ENCODE measurements at regions not wholly inside any gene's neighbourhood (a gene's known extent, or its start where the extent isn't known, plus 50 kb on each side); places are given as distances from the start of the nearest gene placed in this dataset.
"Not testable (repeated sequence)": the region's sequence is repeated elsewhere in the genome, so short reads cannot be mapped to it uniquely, and the experiment has no call there.

- DNase-seq: no peak
These were observed 198.6 kb upstream of the PZP start for GRCh38 chr12:9406564-9407424.

DNA sequence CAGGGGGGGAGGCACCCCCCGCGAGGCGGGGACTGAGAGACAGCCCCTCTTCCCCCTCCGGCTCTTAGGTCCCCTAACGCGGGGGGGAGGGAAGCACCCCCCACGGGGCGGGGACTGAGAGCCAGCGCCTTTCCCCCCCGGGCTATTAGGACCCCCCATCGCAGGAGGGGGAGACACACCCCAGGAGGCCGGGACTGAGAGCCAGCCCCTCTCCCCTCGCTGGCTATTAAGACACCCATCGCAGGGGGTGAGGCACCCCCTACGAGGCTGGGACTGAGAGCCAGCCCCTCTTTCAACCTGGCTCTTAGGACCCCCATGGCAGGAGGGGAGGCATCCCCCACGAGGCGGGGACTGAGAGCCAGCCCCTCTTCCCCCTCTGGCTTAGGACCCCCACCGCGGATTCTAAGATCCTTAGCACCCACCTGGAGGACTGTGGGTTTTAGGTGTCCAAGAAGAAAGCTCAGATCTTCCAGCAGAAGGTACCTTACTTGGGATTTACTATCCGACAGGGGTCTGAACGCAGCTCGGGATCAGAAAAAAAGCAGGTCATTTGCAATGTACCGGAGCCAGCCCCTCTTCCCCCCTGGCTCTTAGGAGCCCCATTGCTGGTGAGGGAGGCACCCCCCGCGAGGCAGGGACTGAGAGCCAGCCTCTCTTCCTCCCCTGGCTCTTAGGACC is 197.8 kb upstream of the PZP start:
- no peak for DNase-seq

DNA sequence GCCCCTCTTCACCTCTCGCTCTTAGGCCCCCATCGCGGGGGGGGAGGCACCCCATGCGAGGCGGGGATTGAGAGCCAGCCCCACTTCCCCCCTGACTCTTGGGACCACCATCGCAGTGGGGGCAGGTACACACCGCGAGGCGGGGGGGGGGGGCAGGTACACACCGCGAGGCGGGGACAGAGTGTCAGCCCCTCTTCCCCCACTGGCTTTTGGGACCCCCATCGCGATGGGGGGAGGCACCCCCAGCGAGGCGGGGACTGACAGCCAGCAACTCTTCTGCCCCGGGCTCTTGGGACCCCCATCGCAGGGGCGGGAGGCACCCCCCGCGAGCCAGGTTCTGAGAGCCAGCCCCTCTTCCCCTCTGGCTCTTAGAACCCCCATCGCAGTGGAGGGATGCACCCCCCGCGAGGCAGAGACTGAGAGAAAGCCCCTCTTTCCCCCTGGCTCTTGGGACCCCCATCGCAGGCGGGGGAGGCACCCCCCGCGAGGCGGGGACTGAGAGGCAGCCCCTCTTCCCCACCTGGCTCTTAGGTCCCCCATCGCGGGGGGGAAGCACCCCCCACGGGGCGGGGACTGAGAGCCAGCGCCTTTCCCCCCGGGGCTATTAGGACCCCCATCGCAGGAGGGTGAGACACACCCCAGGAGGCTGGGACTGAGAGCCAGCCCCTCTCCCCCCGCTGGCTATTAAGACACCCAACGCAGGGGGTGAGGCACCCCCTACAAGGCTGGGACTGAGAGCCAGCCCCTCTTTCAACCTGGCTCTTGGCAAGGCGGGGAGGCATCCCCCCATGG is 196.5 kb upstream of the PZP start:
- no peak for DNase-seq

DNA sequence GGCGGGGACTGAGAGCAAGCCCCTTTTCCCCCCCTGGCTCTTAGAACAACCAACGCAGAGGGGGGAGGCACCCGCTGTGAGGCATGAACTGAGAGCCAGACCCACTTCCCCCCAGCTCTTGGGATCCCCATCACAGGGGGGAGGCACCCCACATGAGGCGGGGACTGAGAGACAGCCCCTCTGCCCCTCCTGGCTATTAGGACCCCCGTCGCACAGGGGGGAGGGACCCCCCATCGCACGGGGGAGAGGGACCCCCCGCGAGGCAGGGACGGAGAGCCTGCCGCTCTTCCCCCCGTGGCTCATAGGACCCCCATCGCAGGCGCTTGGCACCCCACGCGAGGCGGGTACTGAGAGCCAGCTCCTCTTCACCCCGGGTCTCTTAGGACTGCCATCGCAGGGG is 195.8 kb upstream of the PZP start:
- no peak for DNase-seq

DNA sequence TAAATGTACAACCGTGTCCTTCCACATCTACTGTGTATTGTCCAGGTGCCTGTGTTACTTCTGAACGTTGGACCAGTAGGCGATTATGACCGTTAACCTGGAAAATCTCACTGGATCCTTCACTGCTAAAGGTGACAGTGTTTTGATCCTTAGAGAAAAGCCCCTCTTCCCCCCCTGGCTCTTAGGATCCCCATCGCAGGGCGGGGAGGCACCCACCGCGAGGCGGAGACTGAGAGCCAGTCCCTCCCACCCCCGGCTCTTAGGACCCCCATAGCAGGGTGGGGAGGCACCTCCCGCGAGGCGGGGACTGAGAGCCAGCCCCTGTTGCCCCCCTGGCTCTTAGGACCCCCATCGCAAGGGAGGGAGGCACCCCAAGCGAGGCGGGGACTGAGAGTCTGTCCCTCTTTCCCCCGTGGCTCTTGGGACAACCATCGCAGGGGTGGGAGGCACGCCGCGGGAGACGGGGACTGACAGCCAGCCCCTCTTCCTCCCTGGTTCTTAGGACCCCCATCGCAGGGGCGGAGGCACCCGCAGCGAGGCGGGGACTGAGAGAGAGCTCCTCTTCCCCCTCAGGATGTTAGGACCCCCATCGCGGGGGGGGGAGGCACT is 194.3 kb upstream of the PZP start:
- not testable (repeated sequence) for DNase-seq

DNA sequence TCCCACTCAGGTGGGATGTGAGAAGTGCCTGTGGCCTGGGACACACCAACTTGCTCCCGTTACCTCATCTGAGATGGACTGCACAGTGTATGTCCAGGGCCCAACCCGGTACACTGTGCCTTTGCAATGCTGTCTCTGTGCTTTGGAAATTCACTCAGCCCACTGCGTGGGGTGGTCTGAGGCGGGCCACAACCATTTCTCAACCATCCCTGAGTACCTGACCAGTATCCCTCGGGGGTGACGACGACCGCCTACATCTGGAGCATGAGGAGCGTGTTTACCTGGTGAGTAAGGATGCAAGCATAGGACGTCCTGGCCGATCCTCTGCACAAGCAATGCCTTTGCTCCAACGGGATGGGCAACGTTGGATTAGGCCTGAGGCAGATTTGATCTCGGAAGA is 188.2 kb upstream of the PZP start:
- DNase-seq: not testable (repeated sequence)

- not testable (repeated sequence) for DNase-seq
These were observed 187.0 kb upstream of the PZP start for GRCh38 chr12:9395220-9395619.

DNA sequence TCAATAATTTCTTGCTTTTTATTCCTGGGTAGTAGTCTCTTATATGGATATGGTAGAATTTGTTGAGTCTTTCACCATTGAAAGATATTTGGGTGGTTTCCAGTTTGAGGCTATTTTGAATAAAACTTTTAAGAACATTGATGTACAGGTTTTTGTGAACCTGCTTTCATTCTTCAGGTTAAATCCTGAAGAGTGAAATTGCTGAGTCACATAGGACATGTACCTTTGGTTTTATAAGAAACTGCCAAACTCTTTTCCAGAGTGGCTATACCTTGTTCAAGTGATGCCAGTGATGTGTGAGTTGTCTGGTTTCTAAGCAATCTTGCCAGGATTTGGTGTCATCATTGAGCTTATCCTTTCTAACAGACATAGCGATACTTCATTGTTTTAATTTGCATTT is 184.6 kb upstream of the PZP start:
- no peak for DNase-seq

DNA sequence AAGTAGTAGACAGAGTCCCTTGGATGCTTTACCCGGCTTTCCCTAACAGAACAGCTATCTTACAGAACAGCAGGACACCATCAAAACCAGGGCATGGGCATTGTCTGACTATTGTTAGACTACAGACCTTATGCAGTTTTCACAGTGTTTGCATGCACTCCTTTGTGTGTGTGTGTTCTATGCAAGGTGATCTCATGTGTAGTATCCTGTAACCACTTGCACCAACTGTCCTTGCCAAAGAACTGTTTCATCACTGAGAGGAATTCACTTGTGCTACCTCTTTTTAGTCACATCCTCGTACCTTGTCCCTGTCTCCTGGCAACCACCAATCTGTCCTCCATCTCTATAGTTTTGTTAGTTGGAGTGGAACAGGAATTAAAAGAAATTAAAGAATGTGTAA is 183.6 kb upstream of the PZP start:
- no peak for DNase-seq

DNA sequence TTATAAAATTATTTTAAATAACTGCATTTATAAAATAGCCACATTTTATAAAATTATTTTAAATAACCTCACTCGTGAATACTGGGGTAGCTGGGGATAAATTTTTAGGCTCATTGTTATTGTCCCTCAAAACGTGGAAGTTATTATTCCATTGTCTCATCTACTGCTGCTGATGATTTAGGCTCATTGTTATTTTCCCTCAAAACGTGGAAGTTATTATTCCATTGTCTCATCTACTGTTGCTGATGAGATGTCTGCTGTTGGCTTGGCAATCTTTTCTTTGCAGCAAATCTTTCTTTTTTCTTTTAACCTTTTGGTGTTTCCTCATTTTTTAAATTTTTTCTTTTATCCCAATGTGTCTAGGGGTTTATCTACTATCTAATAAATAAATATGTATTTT is 182.6 kb upstream of the PZP start:
- no peak for DNase-seq

DNA sequence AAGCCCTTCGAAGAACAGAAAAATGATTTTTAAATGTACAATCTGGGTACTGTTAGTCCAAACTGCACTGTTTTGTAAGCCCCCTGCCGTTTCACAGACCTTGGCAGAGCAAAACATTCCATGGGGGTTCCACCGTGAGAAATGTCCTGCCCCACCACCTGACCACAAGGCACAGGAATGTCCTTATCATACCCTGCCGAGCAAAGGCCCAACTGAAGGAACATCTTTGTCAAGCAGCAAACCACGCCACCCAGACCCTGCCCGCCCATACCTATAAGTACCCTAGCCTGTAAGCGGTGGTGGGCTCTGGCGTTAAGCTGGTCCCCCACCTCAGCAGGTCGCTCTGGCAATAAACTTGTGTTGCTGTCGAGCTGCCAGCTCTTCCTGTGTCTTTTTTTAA is 181.6 kb upstream of the PZP start:
- no peak for DNase-seq

DNA sequence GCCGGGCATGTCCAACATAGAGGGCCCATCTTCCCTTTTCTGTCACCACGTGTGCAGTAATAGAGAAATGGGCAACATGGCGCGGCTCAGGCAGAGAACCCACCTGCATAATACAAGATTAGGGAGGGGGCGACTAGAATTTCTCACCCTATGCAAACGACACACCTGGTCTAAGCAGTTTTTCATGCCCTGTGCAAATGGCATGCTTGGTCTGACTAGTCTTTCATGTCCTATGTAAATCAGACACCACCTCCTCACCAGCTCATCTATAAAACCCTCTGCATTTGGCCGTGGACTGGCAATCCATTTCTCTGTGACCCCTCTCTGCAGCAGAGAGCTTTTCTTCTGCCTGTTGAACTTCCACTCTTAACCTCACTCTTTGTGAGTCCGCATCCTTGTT is 180.2 kb upstream of the PZP start:
- no peak for DNase-seq

GRCh38 chr12:9387450-9387849 is 179.3 kb upstream of the PZP start:
- no peak for DNase-seq

- no peak for DNase-seq
These were observed 175.4 kb upstream of the PZP start for GRCh38 chr12:9383585-9383984.

DNA sequence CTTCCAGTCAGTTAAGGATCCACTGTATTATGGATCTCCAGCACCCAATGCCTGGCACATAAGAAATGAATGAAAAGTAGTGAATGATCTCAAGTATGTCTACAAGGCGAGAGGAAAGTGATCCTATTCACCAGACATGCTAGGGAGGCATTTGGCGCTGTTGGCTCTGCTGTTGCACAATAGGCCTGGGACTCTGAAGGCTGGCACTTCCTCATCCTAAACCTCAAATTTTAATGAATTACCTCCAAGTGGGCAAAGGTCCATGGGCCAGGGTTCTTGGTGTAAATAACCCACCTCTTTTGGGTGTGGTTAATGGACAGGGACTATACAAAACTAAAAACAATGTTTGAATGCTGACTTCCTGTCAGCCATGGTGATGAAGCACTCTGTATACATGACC is 173.4 kb upstream of the PZP start:
- no peak for DNase-seq

GRCh38 chr12:9380650-9381049 is 172.5 kb upstream of the PZP start:
- DNase-seq: no peak

- DNase-seq: no peak
These were observed 171.0 kb upstream of the PZP start for GRCh38 chr12:9379023-9379742.

- DNase-seq: no peak
These were observed 170.2 kb upstream of the PZP start for GRCh38 chr12:9378430-9378835.

GRCh38 chr12:9372202-9372601 is 164.0 kb upstream of the PZP start:
- no peak for DNase-seq

DNA sequence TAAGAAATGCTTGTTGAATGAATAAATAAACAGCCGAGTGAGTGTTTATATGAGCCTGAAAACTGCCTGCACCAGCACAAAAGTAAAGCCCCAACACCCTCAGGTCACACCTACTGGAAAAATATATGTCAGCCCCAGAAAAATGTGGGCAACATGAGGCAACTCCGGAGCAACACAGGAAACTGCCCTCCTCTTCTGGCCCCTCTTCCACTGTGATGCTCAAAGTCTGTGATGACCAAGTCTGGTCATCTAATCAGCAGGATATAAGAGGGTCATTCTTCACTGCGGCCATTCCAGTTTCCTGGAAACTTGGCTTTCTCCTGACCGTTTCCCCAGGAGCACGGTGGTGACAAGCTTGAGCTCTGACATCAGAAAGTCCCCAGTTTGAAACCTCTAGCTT is 159.6 kb upstream of the PZP start:
- no peak for DNase-seq

DNA sequence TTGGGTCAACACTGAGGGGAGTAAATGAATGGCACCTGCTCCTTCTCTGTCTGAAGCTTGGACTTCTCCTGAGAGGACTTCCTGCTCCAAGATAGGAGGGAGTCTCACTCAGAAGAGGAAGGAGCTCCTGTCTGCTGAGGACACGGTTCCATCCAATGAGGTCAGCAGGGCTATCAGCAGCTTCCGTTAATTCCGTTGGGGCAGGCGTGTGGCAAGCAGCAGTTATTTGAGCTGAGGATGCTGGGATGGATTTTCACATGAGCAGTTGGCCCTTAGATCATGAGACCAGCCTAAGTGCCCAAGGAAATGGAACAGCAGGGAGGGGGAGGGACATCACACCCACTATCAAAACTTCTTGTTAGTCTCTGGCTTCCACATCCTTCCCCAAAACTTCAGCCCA is 159.0 kb upstream of the PZP start:
- DNase-seq: no peak

DNA sequence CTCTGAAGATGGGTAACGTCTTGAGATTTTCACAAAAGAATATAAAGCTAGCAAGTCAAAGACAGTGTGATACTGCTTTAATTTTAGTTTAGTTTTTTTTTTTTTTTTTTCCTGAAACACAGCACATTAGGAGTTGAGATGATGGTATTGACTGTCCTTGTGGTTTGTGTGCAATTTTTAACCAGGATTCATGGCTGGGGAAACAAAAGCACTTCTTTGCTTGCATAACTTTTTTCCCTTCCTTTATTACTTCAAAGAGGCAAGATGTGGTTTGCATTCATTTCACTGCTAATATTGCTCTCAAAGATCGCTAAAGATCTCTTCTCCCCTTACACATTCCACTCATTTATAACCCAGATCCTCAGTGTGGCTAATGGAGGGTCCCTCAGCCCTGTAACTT is 157.1 kb upstream of the PZP start:
- DNase-seq: no peak
